ENCODE measurements at regions not wholly inside any gene's neighbourhood (a gene's known extent, or its start where the extent isn't known, plus 50 kb on each side); places are given as distances from the start of the nearest gene placed in this dataset.

DNA sequence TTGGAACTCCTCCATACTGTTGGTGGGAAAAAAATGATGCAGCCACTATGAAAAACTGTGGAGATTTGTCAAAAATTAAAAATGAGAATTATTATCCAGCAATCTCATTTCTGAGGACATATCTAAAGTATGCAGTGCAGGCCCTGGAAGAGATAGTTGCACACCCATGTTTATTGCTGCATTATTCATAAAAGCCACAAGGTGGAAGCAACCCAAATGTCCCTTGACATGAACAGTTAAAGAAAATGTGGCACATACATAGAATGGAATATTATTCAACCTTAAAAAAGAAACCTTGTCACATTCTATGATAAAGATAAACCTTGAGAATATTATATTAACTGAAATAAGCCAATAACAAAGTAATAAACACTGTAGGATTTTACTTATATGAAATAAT, 80.9 kb upstream of the ARHGEF26 start:
- TF ChIP-seq POLR2A (IDR thresholded peaks at IDR 0.05; ENCODE audit: low read depth), result no peak
- TF ChIP-seq CTCF (IDR thresholded peaks at IDR 0.05), result peak in 2 of 3 experiments; percentile 12 to 33
- TF ChIP-seq EP300 (IDR thresholded peaks at IDR 0.05), result no peak
- no peak for TF ChIP-seq POLR2AphosphoS5 (IDR thresholded peaks at IDR 0.05)

Measured in esophagus muscularis mucosa (tissue), 4 donors.